ENCODE measurements at regions not wholly inside any gene's neighbourhood (a gene's known extent, or its start where the extent isn't known, plus 50 kb on each side); places are given as distances from the start of the nearest gene placed in this dataset.

GRCh38 chr18:7383002-7383980 is 152.4 kb downstream of the LRRC30 start:
- ChIA-PET POLR2A (no interaction called here), RAD21 (ENCODE audit: unreplicated experiment) (no interaction called here), SMC1A (ENCODE audit: uncharacterized antibody, unreplicated experiment) (no interaction called here), CTCF (no interaction called here)
- WGBS (ENCODE audit: insufficient coverage, insufficient replicate concordance, low lambda C conversion rate, missing lambda C conversion rate) = 16% methylated on average over 14 of the region's 17 CpGs
- Histone ChIP-seq H3K36me3 (ENCODE audit: control insufficient read depth in 2 of 2, insufficient read depth in 2 of 2, low read length in 1 of 2) (no peaks in the 10 kb centered on the region), H3K4me3 (no peak overlapping the region), H3K4me1 (ENCODE audit: control insufficient read depth, insufficient read depth, low read length) (no peaks in the 10 kb centered on the region), H3K4me2 (ENCODE audit: control insufficient read depth, insufficient read depth) (no peak overlapping the region), H3K9me3 (replicated peaks; ENCODE audit: control insufficient read depth, insufficient read depth, low read length) (no peaks in the 10 kb centered on the region; the same call in 2 of the 3 replicates), H3K79me2 (ENCODE audit: control insufficient read depth, insufficient read depth, low read length) (no peaks in the 10 kb centered on the region), H3K9ac (ENCODE audit: control insufficient read depth, insufficient read depth, low read length) (no peak overlapping the region), H3K27ac (ENCODE audit: control insufficient read depth, insufficient read depth) (no peak overlapping the region), H2AFZ (ENCODE audit: control insufficient read depth, low read depth, low read length) (no peak overlapping the region), H3K27me3 (replicated peaks in 1 of 2; ENCODE audit: control insufficient read depth in 2 of 2, insufficient read depth in 2 of 2, low read length in 1 of 2) (no peaks in the 10 kb centered on the region), H4K20me1 (ENCODE audit: control insufficient read depth, insufficient read depth) (no peaks in the 10 kb centered on the region)
- no peak for ATAC-seq
- intact Hi-C loops (cut with micrococcal nuclease; ENCODE audit: unreplicated experiment) = no loop called here
- TF ChIP-seq, protein P1, sequence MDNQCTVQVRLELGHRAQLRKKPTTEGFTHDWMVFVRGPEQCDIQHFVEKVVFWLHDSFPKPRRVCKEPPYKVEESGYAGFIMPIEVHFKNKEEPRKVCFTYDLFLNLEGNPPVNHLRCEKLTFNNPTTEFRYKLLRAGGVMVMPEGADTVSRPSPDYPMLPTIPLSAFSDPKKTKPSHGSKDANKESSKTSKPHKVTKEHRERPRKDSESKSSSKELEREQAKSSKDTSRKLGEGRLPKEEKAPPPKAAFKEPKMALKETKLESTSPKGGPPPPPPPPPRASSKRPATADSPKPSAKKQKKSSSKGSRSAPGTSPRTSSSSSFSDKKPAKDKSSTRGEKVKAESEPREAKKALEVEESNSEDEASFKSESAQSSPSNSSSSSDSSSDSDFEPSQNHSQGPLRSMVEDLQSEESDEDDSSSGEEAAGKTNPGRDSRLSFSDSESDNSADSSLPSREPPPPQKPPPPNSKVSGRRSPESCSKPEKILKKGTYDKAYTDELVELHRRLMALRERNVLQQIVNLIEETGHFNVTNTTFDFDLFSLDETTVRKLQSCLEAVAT (IDR thresholded peaks at IDR 0.05) = no peak
- TF ChIP-seq HSF1 (IDR thresholded peaks at IDR 0.05; ENCODE audit: low read depth, low read length) (no peak), RAD51 (IDR thresholded peaks at IDR 0.05) (no peak), EGR1 (IDR thresholded peaks at IDR 0.05; ENCODE audit: borderline replicate concordance in 1 of 2, low read depth in 2 of 2, low read length in 2 of 2) (no peak), PBX3 (IDR thresholded peaks at IDR 0.05; ENCODE audit: insufficient replicate concordance, low read depth, low read length) (no peak), SMAD1 (IDR thresholded peaks at IDR 0.05; ENCODE audit: low read depth, partially characterized antibody) (no peak), IKZF2 (IDR thresholded peaks at IDR 0.05) (no peak), PAX8 (IDR thresholded peaks at IDR 0.05) (no peak), POLR2AphosphoS2 (IDR thresholded peaks at IDR 0.05; ENCODE audit: low read depth, low read length) (no peak), FOXM1 (IDR thresholded peaks at IDR 0.05; ENCODE audit: low read depth, low read length) (no peak), NFXL1 (IDR thresholded peaks at IDR 0.05; ENCODE audit: borderline replicate concordance) (no peak), RFX5 (IDR thresholded peaks at IDR 0.05; ENCODE audit: low read depth, low read length) (no peak), TCF3 (IDR thresholded peaks at IDR 0.05; ENCODE audit: borderline replicate concordance, insufficient read depth, low read depth, low read length) (no peak), POLR2AphosphoS5 (IDR thresholded peaks at IDR 0.05; ENCODE audit: low read length) (no peak), DPF2 (IDR thresholded peaks at IDR 0.05) (no peak), POU2F2 (IDR thresholded peaks at IDR 0.05; ENCODE audit: borderline replicate concordance, low read depth, low read length) (no peak), FOXK2 (IDR thresholded peaks at IDR 0.05) (no peak)
- no TSS peak for BruUV-seq (replicated peaks)
- FAIRE-seq = no peak
- DNase-seq (ENCODE audit: low read depth, low spot score) = no peak
- in situ Hi-C loops (cut with MboI) = no loop called here
